Stimulated activated CD8-positive, alpha-beta memory T cell treated with anti-CD3 and anti-CD28 coated beads, Interleukin-12 subunit alpha, Interleukin-12 subunit beta, amount 100 ng/mL, for 24 hours (primary cell): ENCODE measurements at regions not wholly inside any gene's neighbourhood (a gene's known extent, or its start where the extent isn't known, plus 50 kb on each side); places are given as distances from the start of the nearest gene placed in this dataset.
"Not testable (repeated sequence)": the region's sequence is repeated elsewhere in the genome, so short reads cannot be mapped to it uniquely, and the experiment has no call there.

Experiments used
- DNase-seq: peaks from one replicate; pipeline ENCODE4 v3.0.0-alpha.2; 2020; ENCODE audit errors: extremely low read depth

- DNase-seq, result no peak
Observed at GRCh38 chr7:66539264-66539623, 89.4 kb upstream of the KCTD7 start.

- DNase-seq, result no peak
Observed at GRCh38 chr7:66539902-66540375, 88.7 kb upstream of the KCTD7 start.

GRCh38 chr7:66542049-66542448 is 86.6 kb upstream of the KCTD7 start:
- no peak for DNase-seq

GRCh38 chr7:66542528-66543269 is 86.0 kb upstream of the KCTD7 start:
- DNase-seq, result no peak

GRCh38 chr7:66549466-66549865 is 79.2 kb upstream of the KCTD7 start:
- no peak for DNase-seq

GRCh38 chr7:66553001-66553400 is 75.7 kb upstream of the KCTD7 start:
- no peak for DNase-seq

GRCh38 chr7:66553675-66554074 is 75.0 kb upstream of the KCTD7 start:
- not testable (repeated sequence) for DNase-seq

GRCh38 chr7:66554291-66554690 is 74.4 kb upstream of the KCTD7 start:
- DNase-seq, result not testable (repeated sequence)

- DNase-seq, result not testable (repeated sequence)
Observed at GRCh38 chr7:66554842-66555430, 73.7 kb upstream of the KCTD7 start.

GRCh38 chr7:66556177-66556548 is 72.5 kb upstream of the KCTD7 start:
- DNase-seq, result no peak

GRCh38 chr7:66556549-66557213 is 72.0 kb upstream of the KCTD7 start:
- no peak for DNase-seq

- DNase-seq, result peak; percentile 42
Observed at GRCh38 chr7:66557214-66558200, 71.2 kb upstream of the KCTD7 start.

GRCh38 chr7:66558201-66558641 is 70.5 kb upstream of the KCTD7 start:
- no peak for DNase-seq

GRCh38 chr7:66558660-66559465 is 69.8 kb upstream of the KCTD7 start:
- DNase-seq, result no peak

- no peak for DNase-seq
Observed at GRCh38 chr7:66564045-66564444, 64.6 kb upstream of the KCTD7 start.

- DNase-seq, result not testable (repeated sequence)
Observed at GRCh38 chr7:66570179-66570578, 58.5 kb upstream of the KCTD7 start.

GRCh38 chr7:66571568-66571967 is 57.1 kb upstream of the KCTD7 start:
- no peak for DNase-seq

- not testable (repeated sequence) for DNase-seq
Observed at GRCh38 chr7:66573782-66574495, 54.7 kb upstream of the KCTD7 start.

- DNase-seq, result not testable (repeated sequence)
Observed at GRCh38 chr7:66574768-66575167, 53.9 kb upstream of the KCTD7 start.

GRCh38 chr7:66575398-66575797 is 53.3 kb upstream of the KCTD7 start:
- no peak for DNase-seq
